Gastrocnemius medialis (tissue), 4 donors: ENCODE measurements at regions not wholly inside any gene's neighbourhood (a gene's known extent, or its start where the extent isn't known, plus 50 kb on each side); places are given as distances from the start of the nearest gene placed in this dataset.

Experiments
- ATAC-seq, 2 donors: fragments of 150-250 bp; one replicate each; pipeline ENCODE4 v1.9.1; 2016
- DNase-seq, 2 donors: peaks; one replicate each; pipeline ENCODE4 v3.0.0-alpha.2; 2019
- H3K27ac ChIP-seq, 4 donors: fragments of 200-600 bp; sonication (generic); 1 replicate in 1 of 4; 2 replicates in 3 of 4; pipeline ENCODE4 v1.5.1; 2016 to 2018; ENCODE audit warnings: mild to moderate bottlenecking in 2 of 4, moderate library complexity in 1 of 4
- H3K27me3 ChIP-seq, 3 donors: fragments of 200-600 bp; sonication (generic) in 2 of 3; 1 replicate in 1 of 3; 2 replicates in 2 of 3; pipeline versions ENCODE4 v1.5.1 to v1.6.0; 2016 to 2019; ENCODE audit warnings: mild to moderate bottlenecking in 1 of 3, moderate library complexity in 1 of 3
- H3K36me3 ChIP-seq, 2 donors: fragments of 200-600 bp; sonication (generic) in 1 of 2; one replicate each; pipeline ENCODE4 v1.5.1; 2017 to 2018
- H3K4me1 ChIP-seq, 2 donors: fragments of 200-600 bp; sonication (generic) in 1 of 2; one replicate each; pipeline ENCODE4 v1.5.1; 2016 to 2017; ENCODE audit warnings: mild to moderate bottlenecking in 2 of 2
- H3K4me3 ChIP-seq, 4 donors: fragments of 200-600 bp; sonication (generic) in 3 of 4; 1 replicate in 1 of 4; 2 replicates in 3 of 4; pipeline ENCODE4 v1.5.1; 2016 to 2019; ENCODE audit warnings: mild to moderate bottlenecking in 2 of 4
- H3K9me3 ChIP-seq, 3 donors: fragments of 200-600 bp; sonication (generic) in 2 of 3; 1 replicate in 1 of 3; 2 replicates in 2 of 3; pipeline ENCODE4 v1.5.1; 2016 to 2019
- CTCF ChIP-seq, 5 experiments: fragments of 450-650 bp in 3 of 5; fragments of 200-600 bp in 2 of 5; sonication (generic) in 2 of 5; IDR thresholded peaks in 4 of 5; conservative IDR thresholded peaks in 1 of 5; 1 replicate in 4 of 5; 2 replicates in 1 of 5; pipeline ENCODE4 v1.5.1; 2016 to 2019; ENCODE audit warnings: antibody characterized with exemption in 5 of 5, mild to moderate bottlenecking in 3 of 5, moderate library complexity in 3 of 5
- POLR2A ChIP-seq, 2 donors: fragments of 450-650 bp; IDR thresholded peaks; one replicate each; pipeline ENCODE4 v1.6.1; 2017; ENCODE audit warnings: antibody characterized with exemption in 2 of 2, mild to moderate bottlenecking in 2 of 2, moderate library complexity in 2 of 2
- in situ Hi-C, 4 donors: fragments of 200-750 bp; cut with MboI; loops; one replicate each; pipeline versions ENCODE4 v1.15.0 to v1.8.0; 2017; ENCODE audit warnings: low sequenced_read_pairs in 4 of 4
- intact Hi-C: fragments of 100-400 bp; cut with DNase I; formaldehyde crosslinking; loops from one replicate; pipeline ENCODE4 v1.15.1; 2023; ENCODE audit warnings: low total_unique reads

- no peaks in the 10 kb centered on the region for H3K4me1 ChIP-seq
- TF ChIP-seq POLR2A (IDR thresholded peaks at IDR 0.05) = no peak
- TF ChIP-seq CTCF (IDR thresholded peaks at IDR 0.05 in 4 of 5, conservative IDR thresholded peaks at IDR 0.05 in 1 of 5) = no peak
- no peak overlapping the region for H3K27ac ChIP-seq
- ATAC-seq = no peak
- no peak for DNase-seq
- intact Hi-C loops (no loop called here), in situ Hi-C loops (no loop called here)
- no peaks in the 10 kb centered on the region for H3K27me3 ChIP-seq
- H3K36me3 ChIP-seq = no peaks in the 10 kb centered on the region
- no peak overlapping the region for H3K4me3 ChIP-seq
- H3K9me3 ChIP-seq = no peaks in the 10 kb centered on the region
Observed at GRCh38 chr7:82507976-82508677, 64.5 kb upstream of the CACNA2D1 start.

- no peak for ATAC-seq
- no peaks in the 10 kb centered on the region for H3K27me3 ChIP-seq
- intact Hi-C loops = no loop called here
- no peak overlapping the region for H3K4me3 ChIP-seq
- no peak for DNase-seq
- H3K4me1 ChIP-seq = no peaks in the 10 kb centered on the region
- H3K27ac ChIP-seq = no peak overlapping the region
- TF ChIP-seq POLR2A (IDR thresholded peaks at IDR 0.05) (no peak), CTCF (IDR thresholded peaks at IDR 0.05 in 4 of 5, conservative IDR thresholded peaks at IDR 0.05 in 1 of 5) (no peak)
- H3K9me3 ChIP-seq = no peaks in the 10 kb centered on the region
- in situ Hi-C loops = no loop called here
- no peaks in the 10 kb centered on the region for H3K36me3 ChIP-seq
Observed at GRCh38 chr7:82507365-82507975, 63.9 kb upstream of the CACNA2D1 start.

GRCh38 chr7:82506702-82507101 is 63.1 kb upstream of the CACNA2D1 start:
- intact Hi-C loops = no loop called here
- in situ Hi-C loops = no loop called here
- Histone ChIP-seq H3K9me3 (no peaks in the 10 kb centered on the region), H3K4me1 (no peaks in the 10 kb centered on the region), H3K27me3 (no peaks in the 10 kb centered on the region), H3K36me3 (no peaks in the 10 kb centered on the region), H3K27ac (peak overlapping the region in 1 of 4 donors; percentile 27), H3K4me3 (no peak overlapping the region)
- no peak for TF ChIP-seq CTCF (IDR thresholded peaks at IDR 0.05 in 4 of 5, conservative IDR thresholded peaks at IDR 0.05 in 1 of 5)
- no peak for TF ChIP-seq POLR2A (IDR thresholded peaks at IDR 0.05)
- DNase-seq (peak in 1 of 2 donors; percentile 67), ATAC-seq (peak; percentile 83 to 93)

- intact Hi-C loops = no loop called here
- no peaks in the 10 kb centered on the region for H3K36me3 ChIP-seq
- TF ChIP-seq POLR2A (IDR thresholded peaks at IDR 0.05) (no peak), CTCF (IDR thresholded peaks at IDR 0.05 in 4 of 5, conservative IDR thresholded peaks at IDR 0.05 in 1 of 5) (no peak)
Observed at GRCh38 chr7:82506208-82506607, 62.6 kb upstream of the CACNA2D1 start.

More at GRCh38 chr7:82506208-82506607, 62.6 kb upstream of the CACNA2D1 start:
- DNase-seq (no peak), ATAC-seq (peak; percentile 37 to 52)
- Histone ChIP-seq H3K4me3 (no peak overlapping the region), H3K27ac (peak overlapping the region in 1 of 4 donors; percentile 27), H3K9me3 (no peaks in the 10 kb centered on the region), H3K27me3 (no peaks in the 10 kb centered on the region), H3K4me1 (no peaks in the 10 kb centered on the region)
- in situ Hi-C loops = no loop called here
